ENCODE measurements at regions not wholly inside any gene's neighbourhood (a gene's known extent, or its start where the extent isn't known, plus 50 kb on each side); places are given as distances from the start of the nearest gene placed in this dataset.

- DNase-seq, result no peak
Observed at GRCh38 chr18:67282796-67283195, 233.7 kb downstream of the DSEL start.

- no peak for DNase-seq
Observed at GRCh38 chr18:67281746-67282145, 234.8 kb downstream of the DSEL start.

- DNase-seq, result no peak
Observed at GRCh38 chr18:67280486-67281242, 235.9 kb downstream of the DSEL start.

- no peak for DNase-seq
Observed at GRCh38 chr18:67279988-67280387, 236.5 kb downstream of the DSEL start.

GRCh38 chr18:67278984-67279383 is 237.5 kb downstream of the DSEL start:
- no peak for DNase-seq

- DNase-seq, result no peak
Observed at GRCh38 chr18:67276638-67277037, 239.9 kb downstream of the DSEL start.

- no peak for DNase-seq
Observed at GRCh38 chr18:67273288-67273687, 243.2 kb downstream of the DSEL start.

- no peak for DNase-seq
Observed at GRCh38 chr18:67269206-67269605, 247.3 kb downstream of the DSEL start.

GRCh38 chr18:67268530-67268929 is 248.0 kb downstream of the DSEL start:
- DNase-seq, result no peak

- no peak for DNase-seq
Observed at GRCh38 chr18:67266246-67267237, 250.0 kb downstream of the DSEL start.

- no peak for DNase-seq
Observed at GRCh38 chr18:67265464-67266245, 250.9 kb downstream of the DSEL start.

GRCh38 chr18:67261931-67262552 is 254.5 kb downstream of the DSEL start:
- no peak for DNase-seq

GRCh38 chr18:67260841-67261240 is 255.7 kb downstream of the DSEL start:
- DNase-seq, result no peak

- DNase-seq, result no peak
Observed at GRCh38 chr18:67250776-67251424, 265.6 kb downstream of the DSEL start.

- DNase-seq, result no peak
Observed at GRCh38 chr18:67243799-67244587, 272.5 kb downstream of the DSEL start.

- DNase-seq, result no peak
Observed at GRCh38 chr18:67242001-67242400, 274.5 kb downstream of the DSEL start.

GRCh38 chr18:67241299-67241698 is 275.2 kb downstream of the DSEL start:
- no peak for DNase-seq

GRCh38 chr18:67239826-67240225 is 276.7 kb downstream of the DSEL start:
- DNase-seq, result peak; percentile 33

GRCh38 chr18:67232991-67233390 is 283.5 kb downstream of the DSEL start:
- DNase-seq, result no peak

GRCh38 chr18:67232406-67232805 is 284.1 kb downstream of the DSEL start:
- no peak for DNase-seq

- DNase-seq, result no peak
Observed at GRCh38 chr18:67222887-67223286, 293.6 kb downstream of the DSEL start.

All from stimulated activated CD8-positive, alpha-beta memory T cell treated with anti-CD3 and anti-CD28 coated beads, Interleukin-4, amount 100 ng/mL, for 48 hours (primary cell).